Omental fat pad (tissue), 3 donors: ENCODE measurements at regions not wholly inside any gene's neighbourhood (a gene's known extent, or its start where the extent isn't known, plus 50 kb on each side); places are given as distances from the start of the nearest gene placed in this dataset. TPM values are rescaled to one million over a fixed set of nuclear protein-coding genes. Genes with fewer than 3 reads are reported as not detected.

ENCODE experiments used
- ATAC-seq: fragments of 150-250 bp; one replicate; pipeline ENCODE4 v1.9.1; 2016; ENCODE audit warnings: mild to moderate bottlenecking, moderate library complexity; ENCODE audit not compliant: low FRiP score
- DNase-seq: peaks from one replicate; pipeline ENCODE4 v3.0.0-alpha.2; 2019; ENCODE audit warnings: low spot score
- small RNA-seq: library from RNA; depleted of rRNA; stranded (forward); fragments of <200 nt; gene quantifications from one replicate; pipeline ENCODE3, GENCODE V24; 2016
- TF ChIP-seq, protein P1 (sequence below), 3 donors: fragments of 450-650 bp; IDR thresholded peaks; one replicate each; pipeline ENCODE4 v1.5.1; 2016 to 2017; ENCODE audit warnings: antibody characterized with exemption in 3 of 3, mild to moderate bottlenecking in 3 of 3, moderate library complexity in 2 of 3

DNA sequence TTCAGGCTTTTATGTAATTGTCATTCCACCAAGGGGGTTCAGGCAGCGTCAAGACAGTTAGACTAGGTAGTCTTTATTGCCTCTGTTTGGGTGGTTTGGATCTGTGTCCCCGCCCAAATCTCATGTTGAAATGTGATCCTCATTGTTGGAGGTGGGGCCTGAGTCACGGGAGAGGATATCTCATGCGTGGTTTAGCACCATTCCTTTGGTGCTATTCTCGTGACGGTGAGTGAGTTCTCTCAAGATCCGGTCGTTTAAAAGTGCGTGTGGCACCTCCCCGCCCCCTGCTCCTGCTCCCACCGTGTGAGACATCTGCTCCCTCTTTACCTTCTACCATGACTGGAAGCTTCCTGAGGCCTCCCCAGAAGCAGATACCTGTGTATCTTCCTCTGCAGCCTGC, 51.3 kb upstream of the FOXC1 start:
- ATAC-seq = no peak
- TF ChIP-seq, protein P1, sequence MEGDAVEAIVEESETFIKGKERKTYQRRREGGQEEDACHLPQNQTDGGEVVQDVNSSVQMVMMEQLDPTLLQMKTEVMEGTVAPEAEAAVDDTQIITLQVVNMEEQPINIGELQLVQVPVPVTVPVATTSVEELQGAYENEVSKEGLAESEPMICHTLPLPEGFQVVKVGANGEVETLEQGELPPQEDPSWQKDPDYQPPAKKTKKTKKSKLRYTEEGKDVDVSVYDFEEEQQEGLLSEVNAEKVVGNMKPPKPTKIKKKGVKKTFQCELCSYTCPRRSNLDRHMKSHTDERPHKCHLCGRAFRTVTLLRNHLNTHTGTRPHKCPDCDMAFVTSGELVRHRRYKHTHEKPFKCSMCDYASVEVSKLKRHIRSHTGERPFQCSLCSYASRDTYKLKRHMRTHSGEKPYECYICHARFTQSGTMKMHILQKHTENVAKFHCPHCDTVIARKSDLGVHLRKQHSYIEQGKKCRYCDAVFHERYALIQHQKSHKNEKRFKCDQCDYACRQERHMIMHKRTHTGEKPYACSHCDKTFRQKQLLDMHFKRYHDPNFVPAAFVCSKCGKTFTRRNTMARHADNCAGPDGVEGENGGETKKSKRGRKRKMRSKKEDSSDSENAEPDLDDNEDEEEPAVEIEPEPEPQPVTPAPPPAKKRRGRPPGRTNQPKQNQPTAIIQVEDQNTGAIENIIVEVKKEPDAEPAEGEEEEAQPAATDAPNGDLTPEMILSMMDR (IDR thresholded peaks at IDR 0.05) = no peak

More for the DNA sequence above, 51.3 kb upstream of the FOXC1 start:
- no peak for DNase-seq

Small RNAs in the stretch of these regions (small RNA-seq; reads per million reads assigned to genes)
- not detected for gene RN7SL352P
